ENCODE measurements at regions not wholly inside any gene's neighbourhood (a gene's known extent, or its start where the extent isn't known, plus 50 kb on each side); places are given as distances from the start of the nearest gene placed in this dataset.

DNA sequence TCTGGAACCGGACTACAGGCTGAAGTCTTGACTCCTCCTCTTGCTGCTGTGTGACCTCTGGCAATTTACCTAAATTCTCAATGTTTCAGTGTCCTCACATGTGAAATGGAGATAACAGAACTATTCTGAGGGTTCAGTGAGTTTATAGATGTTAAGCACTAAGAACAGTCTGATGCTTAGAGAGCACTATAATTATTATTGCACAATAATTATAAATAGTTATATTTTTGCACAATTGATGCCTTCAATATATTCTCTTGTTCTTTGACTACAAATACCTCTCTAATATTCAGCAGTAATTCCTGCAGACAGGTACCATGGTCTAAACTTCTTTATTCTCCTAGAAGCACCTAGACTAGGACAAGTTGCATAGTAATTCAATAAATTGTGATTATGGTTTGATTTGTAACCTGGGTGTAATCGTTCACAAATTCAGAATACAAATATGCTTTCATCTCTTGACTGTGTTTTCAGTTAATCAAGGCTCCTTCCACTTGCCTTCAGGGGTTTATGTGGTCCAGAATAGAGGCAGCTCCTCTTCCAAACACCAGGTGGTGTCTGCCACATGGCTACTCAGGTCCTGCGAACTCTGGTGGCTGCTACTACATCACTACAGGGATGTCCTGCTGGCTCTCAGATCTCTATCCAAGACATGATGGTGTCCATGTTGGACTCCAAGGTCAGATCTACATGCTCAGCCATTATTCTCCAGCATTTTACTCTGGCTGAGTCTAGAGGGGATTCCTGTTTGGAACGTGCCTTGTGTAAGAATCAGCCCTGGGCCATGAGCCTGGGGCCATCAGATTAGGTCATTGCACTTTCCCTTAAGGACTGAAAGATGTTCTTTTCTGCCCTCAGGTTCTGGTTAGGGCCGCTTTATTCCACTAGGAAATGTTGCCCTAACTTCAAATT lies 103.4 kb downstream of the QRFPR start:
- no peak overlapping the region for H3K4me3 Mint-ChIP-seq
- ATAC-seq (no peak), DNase-seq (no peak)
- no peaks in the 10 kb centered on the region for H3K36me3 Mint-ChIP-seq (ENCODE audit: insufficient read depth)
- H3K4me1 Mint-ChIP-seq (ENCODE audit: low read depth), result peaks cover 22% of the 10 kb centered on the region
- no peaks in the 10 kb centered on the region for H3K9me3 Mint-ChIP-seq
- H3K27me3 Mint-ChIP-seq (ENCODE audit: low read depth), result peaks cover 5% of the 10 kb centered on the region

GRCh38 chr4:121273191-121273590 lies 107.6 kb downstream of the QRFPR start:
- Mint-ChIP-seq H3K9me3 (no peaks in the 10 kb centered on the region), H3K27me3 (ENCODE audit: low read depth) (peaks cover 1% of the 10 kb centered on the region), H3K4me3 (no peak overlapping the region), H3K4me1 (ENCODE audit: low read depth) (peaks cover 11% of the 10 kb centered on the region), H3K36me3 (ENCODE audit: insufficient read depth) (no peaks in the 10 kb centered on the region)
- ATAC-seq (no peak), DNase-seq (no peak)

DNA sequence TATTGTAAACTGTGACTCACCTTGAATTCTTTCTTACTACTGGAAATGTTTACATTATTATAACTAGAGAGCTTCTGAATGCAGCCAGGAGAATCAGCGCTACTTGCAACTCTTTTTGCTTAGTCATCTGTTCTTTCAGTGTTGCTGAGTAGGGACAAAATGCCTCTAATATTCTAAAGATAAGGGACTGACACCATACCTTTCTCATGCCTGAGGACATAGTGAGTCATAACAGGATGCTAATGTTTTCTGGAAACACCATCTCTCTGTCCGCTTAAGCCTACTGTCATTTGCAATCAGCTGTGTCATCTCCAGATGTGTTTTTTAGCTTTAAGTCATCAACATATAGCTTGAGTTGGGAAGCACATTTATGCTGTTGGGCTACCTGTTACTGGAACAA lies 108.3 kb downstream of the QRFPR start:
- peaks cover 1% of the 10 kb centered on the region for H3K27me3 Mint-ChIP-seq (ENCODE audit: low read depth)
- no peak overlapping the region for H3K4me3 Mint-ChIP-seq
- DNase-seq (no peak), ATAC-seq (peak in 1 of 2 donors; percentile 72)
- peaks cover 11% of the 10 kb centered on the region for H3K4me1 Mint-ChIP-seq (ENCODE audit: low read depth)
- H3K9me3 Mint-ChIP-seq, result no peaks in the 10 kb centered on the region
- no peaks in the 10 kb centered on the region for H3K36me3 Mint-ChIP-seq (ENCODE audit: insufficient read depth)

- H3K4me3 Mint-ChIP-seq, result no peak overlapping the region
- peaks cover 13% of the 10 kb centered on the region for H3K4me1 Mint-ChIP-seq (ENCODE audit: low read depth)
- H3K36me3 Mint-ChIP-seq (ENCODE audit: insufficient read depth), result no peaks in the 10 kb centered on the region
- ATAC-seq (no peak), DNase-seq (no peak)
- no peaks in the 10 kb centered on the region for H3K9me3 Mint-ChIP-seq
- H3K27me3 Mint-ChIP-seq (ENCODE audit: low read depth), result no peaks in the 10 kb centered on the region
These were observed 106.3 kb upstream of the TNIP3 start for GRCh38 chr4:121270389-121270788.

DNA sequence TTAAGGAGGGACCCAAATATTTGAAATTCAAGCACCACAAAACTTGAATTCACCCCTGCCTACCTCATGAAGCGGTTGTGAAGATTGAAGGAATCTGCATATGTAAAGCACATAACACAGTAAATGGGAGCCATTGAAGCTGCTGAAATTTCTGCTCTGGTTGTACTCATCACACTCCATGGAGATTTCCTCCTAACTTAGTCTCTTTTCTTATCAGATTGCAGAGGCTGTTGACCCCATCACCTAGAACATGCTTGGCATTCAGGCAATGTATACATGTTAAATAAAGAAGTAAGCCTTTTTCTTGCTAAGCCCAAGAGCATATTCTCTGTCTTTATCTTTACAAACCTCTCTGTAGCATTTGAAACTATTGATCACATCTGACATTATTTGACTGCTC lies 104.9 kb upstream of the TNIP3 start:
- DNase-seq (no peak), ATAC-seq (no peak)
- no peaks in the 10 kb centered on the region for H3K9me3 Mint-ChIP-seq
- H3K4me1 Mint-ChIP-seq (ENCODE audit: low read depth), result peaks cover 13% of the 10 kb centered on the region
- no peaks in the 10 kb centered on the region for H3K27me3 Mint-ChIP-seq (ENCODE audit: low read depth)
- H3K36me3 Mint-ChIP-seq (ENCODE audit: insufficient read depth), result no peaks in the 10 kb centered on the region
- H3K4me3 Mint-ChIP-seq, result no peak overlapping the region

- H3K36me3 Mint-ChIP-seq (ENCODE audit: insufficient read depth), result no peaks in the 10 kb centered on the region
- H3K4me1 Mint-ChIP-seq (ENCODE audit: low read depth), result peaks cover 4% of the 10 kb centered on the region
- ATAC-seq (no peak), DNase-seq (no peak)
- H3K9me3 Mint-ChIP-seq, result no peaks in the 10 kb centered on the region
- H3K4me3 Mint-ChIP-seq, result no peak overlapping the region
- H3K27me3 Mint-ChIP-seq (ENCODE audit: low read depth), result no peaks in the 10 kb centered on the region
These were observed 102.9 kb upstream of the TNIP3 start for GRCh38 chr4:121266982-121267381.

DNA sequence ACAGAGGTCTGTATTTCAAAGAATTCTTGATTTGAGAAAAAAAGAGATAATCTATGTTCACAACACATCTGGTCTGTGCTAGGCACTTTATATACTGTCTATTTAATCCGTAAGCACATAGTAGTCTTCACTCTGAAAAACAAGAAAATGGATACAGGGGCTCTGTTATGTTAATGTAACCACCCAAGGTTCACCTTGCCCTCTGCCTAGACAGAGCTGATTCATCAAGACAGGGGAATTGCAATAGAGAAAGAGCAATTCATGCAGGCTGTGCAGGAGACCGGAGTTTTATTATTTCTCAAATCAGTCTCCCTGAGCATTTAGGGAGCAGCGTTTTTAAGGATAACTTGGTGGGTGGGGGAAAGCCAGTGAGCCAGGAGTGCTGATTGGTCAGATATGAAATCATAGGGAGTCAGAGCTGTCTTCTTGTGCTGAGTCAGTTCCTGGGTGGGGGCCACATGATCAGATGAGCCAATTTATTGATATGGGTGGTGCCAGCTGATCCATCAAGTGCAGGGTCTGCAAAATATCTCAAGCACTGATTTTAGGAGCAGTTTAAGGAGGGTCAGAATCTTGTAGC lies 92.9 kb upstream of the TNIP3 start:
- Mint-ChIP-seq H3K9me3 (no peaks in the 10 kb centered on the region), H3K4me1 (ENCODE audit: low read depth) (peaks cover 55% of the 10 kb centered on the region), H3K27me3 (ENCODE audit: low read depth) (no peaks in the 10 kb centered on the region), H3K4me3 (peak overlapping the region; percentile 19), H3K36me3 (ENCODE audit: insufficient read depth) (no peaks in the 10 kb centered on the region)
- no peak for DNase-seq
- ATAC-seq, result peak; percentile 52 to 58

- DNase-seq, result peak; percentile 49
- Mint-ChIP-seq H3K36me3 (ENCODE audit: insufficient read depth) (no peaks in the 10 kb centered on the region), H3K4me3 (peak overlapping the region; percentile 19), H3K27me3 (ENCODE audit: low read depth) (no peaks in the 10 kb centered on the region), H3K4me1 (ENCODE audit: low read depth) (peaks cover 62% of the 10 kb centered on the region), H3K9me3 (no peaks in the 10 kb centered on the region)
- peak; percentile 94 to 95 for ATAC-seq
These were observed 92.0 kb upstream of the TNIP3 start for GRCh38 chr4:121255986-121256750.

DNA sequence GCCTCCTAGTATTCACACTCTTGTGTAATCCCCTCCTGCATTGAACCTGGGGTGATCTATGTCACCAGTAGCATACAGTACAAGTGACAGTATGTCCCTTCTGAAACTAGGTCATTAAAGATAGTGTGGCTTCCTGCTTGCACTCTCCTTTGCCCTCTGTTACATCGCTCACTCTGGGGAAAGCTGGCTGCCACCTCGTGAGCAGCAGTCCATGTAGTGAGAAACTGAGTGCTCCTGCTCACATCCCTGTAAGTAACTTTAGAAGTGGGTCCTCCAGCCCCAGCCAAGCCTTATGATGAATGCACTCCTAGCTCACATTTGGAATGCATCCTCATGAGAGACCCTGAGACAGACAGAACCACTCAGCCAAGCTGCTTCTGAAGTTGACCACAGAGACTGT lies 89.8 kb upstream of the TNIP3 start:
- ATAC-seq (no peak), DNase-seq (no peak)
- H3K9me3 Mint-ChIP-seq, result no peaks in the 10 kb centered on the region
- H3K4me1 Mint-ChIP-seq (ENCODE audit: low read depth), result peaks cover 74% of the 10 kb centered on the region
- no peaks in the 10 kb centered on the region for H3K36me3 Mint-ChIP-seq (ENCODE audit: insufficient read depth)
- H3K27me3 Mint-ChIP-seq (ENCODE audit: low read depth), result no peaks in the 10 kb centered on the region
- no peak overlapping the region for H3K4me3 Mint-ChIP-seq

DNA sequence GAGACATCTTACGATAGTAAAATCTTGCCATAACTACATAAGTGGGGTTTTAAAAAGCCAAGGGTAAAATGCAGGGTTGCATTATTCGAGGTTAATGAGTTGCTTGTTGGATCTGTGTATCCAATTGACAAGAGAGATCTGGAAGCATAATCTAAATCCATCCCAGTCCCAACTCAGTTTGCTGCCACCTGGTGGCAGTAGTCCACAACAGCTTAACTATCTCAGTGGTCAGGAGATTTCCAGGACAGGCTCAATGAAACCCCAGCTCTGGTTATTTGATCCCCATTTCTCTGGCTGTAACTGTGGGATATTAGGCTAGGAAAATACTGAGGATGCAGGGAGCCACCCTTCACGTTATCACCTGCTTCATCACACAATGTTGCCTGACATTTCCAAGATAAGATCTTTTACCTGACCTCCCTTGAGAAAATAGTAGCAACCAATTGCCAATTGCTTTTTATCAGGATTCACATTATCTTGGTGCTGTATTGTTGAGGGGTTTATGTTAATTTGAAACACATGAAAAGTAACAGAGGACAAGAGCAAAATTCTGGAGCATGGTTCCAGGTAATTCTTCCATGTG lies 88.2 kb upstream of the TNIP3 start:
- Mint-ChIP-seq H3K9me3 (no peaks in the 10 kb centered on the region), H3K36me3 (ENCODE audit: insufficient read depth) (no peaks in the 10 kb centered on the region), H3K4me3 (no peak overlapping the region), H3K4me1 (ENCODE audit: low read depth) (peaks cover 67% of the 10 kb centered on the region), H3K27me3 (ENCODE audit: low read depth) (no peaks in the 10 kb centered on the region)
- ATAC-seq (no peak), DNase-seq (peak; percentile 51)

DNA sequence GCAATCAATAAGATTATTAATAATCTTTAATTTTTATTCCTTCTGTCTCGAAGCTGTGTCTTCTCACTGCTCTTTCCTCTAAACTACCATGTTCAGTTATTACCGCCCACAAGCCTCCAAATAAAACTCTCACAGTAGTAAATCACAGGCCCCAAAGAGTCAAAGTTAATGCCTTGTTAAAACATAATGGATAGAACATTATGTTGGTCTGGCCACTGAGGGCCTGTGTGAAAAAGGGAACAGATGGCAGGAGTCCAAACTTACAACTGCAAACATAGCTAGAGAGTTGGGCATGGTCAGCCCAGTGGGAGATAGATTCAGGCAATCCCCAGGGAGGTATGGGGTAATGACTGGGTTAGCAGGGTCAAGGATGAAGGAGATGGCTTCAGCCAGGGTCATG lies 84.6 kb upstream of the TNIP3 start:
- Mint-ChIP-seq H3K4me1 (ENCODE audit: low read depth) (peaks cover 42% of the 10 kb centered on the region), H3K9me3 (no peaks in the 10 kb centered on the region), H3K27me3 (ENCODE audit: low read depth) (no peaks in the 10 kb centered on the region), H3K4me3 (no peak overlapping the region), H3K36me3 (ENCODE audit: insufficient read depth) (no peaks in the 10 kb centered on the region)
- no peak for DNase-seq
- no peak for ATAC-seq

- DNase-seq (no peak), ATAC-seq (no peak)
- Mint-ChIP-seq H3K27me3 (ENCODE audit: low read depth) (no peaks in the 10 kb centered on the region), H3K9me3 (no peaks in the 10 kb centered on the region), H3K4me3 (no peak overlapping the region), H3K36me3 (ENCODE audit: insufficient read depth) (no peaks in the 10 kb centered on the region), H3K4me1 (ENCODE audit: low read depth) (peaks cover 46% of the 10 kb centered on the region)
These were observed 82.6 kb upstream of the TNIP3 start for GRCh38 chr4:121246698-121247097.

GRCh38 chr4:121243485-121243884 lies 79.4 kb upstream of the TNIP3 start:
- peak; percentile 84 for ATAC-seq
- Mint-ChIP-seq H3K9me3 (no peaks in the 10 kb centered on the region), H3K4me3 (peak overlapping the region; percentile 64), H3K36me3 (ENCODE audit: insufficient read depth) (no peaks in the 10 kb centered on the region), H3K27me3 (ENCODE audit: low read depth) (no peaks in the 10 kb centered on the region), H3K4me1 (ENCODE audit: low read depth) (peaks cover 37% of the 10 kb centered on the region)
- peak; percentile 18 for DNase-seq

DNA sequence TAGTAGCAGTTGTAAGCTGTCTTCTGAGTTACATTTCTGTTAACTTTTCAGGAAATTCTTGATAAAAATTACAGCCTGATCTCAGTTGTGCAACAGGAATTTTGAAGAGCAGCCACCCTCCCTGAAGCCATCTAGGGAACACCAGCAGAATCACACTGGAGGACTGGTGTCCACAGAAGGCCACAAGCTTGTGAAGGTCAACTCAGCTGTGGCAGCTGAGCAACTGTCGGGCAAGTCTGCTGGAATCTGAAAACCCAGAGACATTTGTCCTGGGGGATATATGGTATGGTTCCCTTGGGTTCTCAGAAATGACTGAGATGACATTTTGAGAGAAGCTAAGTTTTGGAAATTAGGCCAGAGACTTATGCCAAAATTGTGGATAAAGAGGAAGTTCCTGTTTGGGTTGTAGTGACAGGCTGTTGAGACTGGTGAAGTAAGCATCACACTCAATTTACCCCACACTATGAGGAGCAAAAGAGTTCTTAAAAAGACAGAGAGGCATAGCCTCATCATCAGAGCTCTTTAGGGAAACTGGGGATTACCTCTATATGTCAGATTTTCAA lies 78.1 kb upstream of the TNIP3 start:
- H3K4me3 Mint-ChIP-seq, result no peak overlapping the region
- H3K27me3 Mint-ChIP-seq (ENCODE audit: low read depth), result no peaks in the 10 kb centered on the region

More for the DNA sequence above, 78.1 kb upstream of the TNIP3 start:
- ATAC-seq (no peak), DNase-seq (no peak)
- Mint-ChIP-seq H3K4me1 (ENCODE audit: low read depth) (peaks cover 37% of the 10 kb centered on the region), H3K9me3 (no peaks in the 10 kb centered on the region), H3K36me3 (ENCODE audit: insufficient read depth) (no peaks in the 10 kb centered on the region)
